Head of caudate nucleus (tissue), 42 donors: ENCODE measurements at regions not wholly inside any gene's neighbourhood (a gene's known extent, or its start where the extent isn't known, plus 50 kb on each side); places are given as distances from the start of the nearest gene placed in this dataset.

Experiments used
- DNase-seq, 42 donors: peaks; one replicate each; pipeline versions ENCODE4 v3.0.0 to v3.0.0-alpha.2; 2020 to 2021; ENCODE audit warnings: mixed read lengths in 7 of 42
- intact Hi-C: fragments of 100-400 bp; cut with DNase I; formaldehyde crosslinking; loops from one replicate; pipeline ENCODE4 v1.15.0; 2022

- intact Hi-C loops, result no loop called here
Measured at GRCh38 chr6:126419901-126420300, 80.0 kb downstream of the CENPW start.

DNA sequence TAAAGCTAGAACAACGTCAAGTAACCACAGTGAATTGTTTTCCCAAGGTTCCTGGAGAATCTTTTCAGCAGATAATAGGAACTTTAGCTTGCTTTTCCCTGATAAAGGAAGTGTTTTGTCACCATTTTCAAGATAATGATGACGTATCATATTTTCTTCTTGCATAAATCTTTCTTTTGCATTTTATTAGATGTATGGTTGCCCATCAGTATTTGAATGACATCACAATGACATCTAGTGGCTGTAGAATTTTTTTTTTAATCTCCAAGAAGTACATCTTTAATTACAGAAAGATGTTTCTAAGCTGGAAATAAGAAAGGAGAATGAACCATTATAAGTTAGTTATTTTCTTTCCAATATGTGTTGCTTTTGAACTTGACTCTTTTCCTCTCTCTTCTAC lies 83.0 kb downstream of the CENPW start:
- intact Hi-C loops, result no loop called here
- no peak for DNase-seq

More at GRCh38 chr6:126419901-126420300, 80.0 kb downstream of the CENPW start:
- DNase-seq, result no peak

- intact Hi-C loops, result no loop called here
- DNase-seq, result no peak
Measured at GRCh38 chr6:126427713-126428112, 87.8 kb downstream of the CENPW start.

DNA sequence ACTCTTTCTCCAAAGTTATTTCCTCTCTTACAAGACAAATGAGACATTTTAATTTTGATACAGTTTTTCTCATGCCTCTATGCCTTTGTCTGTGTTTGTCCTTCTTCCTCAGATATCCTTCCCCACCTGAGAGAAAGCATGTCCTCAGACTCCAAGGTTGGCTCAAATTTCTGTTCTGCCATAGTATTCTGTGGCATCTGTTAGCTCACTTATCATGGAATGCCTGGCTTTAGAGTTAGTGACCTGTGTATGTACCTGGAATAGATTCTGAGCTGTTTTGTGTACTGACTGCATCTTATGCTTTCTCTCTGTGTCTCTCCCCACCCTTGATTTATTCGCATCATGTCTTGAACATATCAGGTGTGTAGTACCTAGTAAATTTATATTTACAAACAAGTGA lies 90.0 kb downstream of the CENPW start:
- intact Hi-C loops, result no loop called here

GRCh38 chr6:126432564-126432963 lies 92.6 kb downstream of the CENPW start:
- DNase-seq, result no peak
- intact Hi-C loops, result no loop called here

More for the DNA sequence above, 90.0 kb downstream of the CENPW start:
- DNase-seq, result no peak

DNA sequence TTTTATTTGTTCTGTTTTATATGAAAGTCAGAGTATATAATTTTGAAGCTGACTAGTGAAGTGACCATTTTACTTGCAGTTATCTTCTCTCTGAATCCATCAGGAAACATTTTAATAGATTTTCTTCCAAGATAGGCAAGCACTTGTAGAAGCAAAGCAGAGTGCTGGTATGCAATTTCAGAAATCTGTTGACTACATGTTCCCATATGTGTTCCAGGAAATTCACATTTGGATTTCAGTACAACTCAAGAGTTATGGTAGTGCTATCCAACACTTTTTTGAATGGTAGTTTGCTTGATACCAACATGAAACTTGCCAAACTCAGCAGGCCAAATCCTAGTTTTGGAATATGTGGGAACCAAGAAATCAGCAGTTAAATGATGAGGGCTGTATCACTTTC lies 94.0 kb downstream of the CENPW start:
- intact Hi-C loops, result no loop called here

DNA sequence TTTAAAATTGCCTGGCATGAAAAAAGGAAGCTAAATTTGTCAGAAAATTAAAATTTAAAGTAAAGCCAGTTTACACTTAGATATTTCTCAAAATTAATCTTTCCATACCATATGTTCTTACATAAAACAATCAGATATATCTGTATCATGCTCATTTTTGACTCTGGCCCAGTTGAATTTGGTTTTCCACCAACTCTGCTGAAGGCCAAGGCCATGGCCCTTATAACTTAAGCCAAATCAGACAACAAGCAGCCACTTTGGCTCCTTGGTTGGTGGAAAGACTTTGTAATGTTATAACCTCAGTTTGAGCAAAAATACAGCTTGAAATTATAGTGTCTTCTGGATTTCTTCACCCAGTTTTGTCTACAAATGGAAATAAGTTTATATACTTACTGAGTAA lies 97.3 kb downstream of the CENPW start:
- DNase-seq, result no peak
- intact Hi-C loops, result no loop called here

More for the DNA sequence above, 94.0 kb downstream of the CENPW start:
- DNase-seq, result no peak

- no peak for DNase-seq
- intact Hi-C loops, result no loop called here
Measured at GRCh38 chr6:126439040-126439439, 99.1 kb downstream of the CENPW start.

- DNase-seq, result no peak
- intact Hi-C loops, result no loop called here
Measured at GRCh38 chr6:126440923-126441322, 101.0 kb downstream of the CENPW start.

DNA sequence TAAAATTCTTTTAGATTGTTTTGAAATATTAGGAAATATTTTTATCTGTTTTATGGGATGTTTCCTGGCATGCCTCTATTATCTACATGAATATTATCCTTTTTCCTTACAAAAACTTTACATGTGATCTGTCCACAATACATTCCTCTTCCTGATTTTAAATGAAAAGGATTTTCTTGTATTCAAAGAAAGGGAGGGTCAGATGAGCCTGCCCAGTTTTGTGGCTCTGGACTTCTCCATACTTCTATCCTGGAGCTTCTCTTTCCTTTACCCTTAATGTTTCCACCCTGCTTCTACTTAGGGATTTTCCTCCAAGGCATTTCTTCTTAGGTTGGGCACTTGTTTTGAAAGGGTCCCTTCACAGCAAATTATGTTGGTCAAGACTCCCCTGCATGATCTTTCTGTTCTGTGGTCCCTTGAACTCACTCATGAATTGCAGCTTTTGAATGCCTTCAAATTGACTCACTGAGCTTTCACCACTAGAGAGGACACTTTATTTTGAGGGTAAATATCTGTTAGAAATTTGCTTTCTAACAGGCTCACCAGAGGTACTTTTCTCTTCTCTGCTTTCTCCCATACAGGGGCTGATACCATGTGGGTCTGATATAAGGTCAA lies 104.9 kb downstream of the CENPW start:
- intact Hi-C loops, result no loop called here
- DNase-seq, result no peak

DNA sequence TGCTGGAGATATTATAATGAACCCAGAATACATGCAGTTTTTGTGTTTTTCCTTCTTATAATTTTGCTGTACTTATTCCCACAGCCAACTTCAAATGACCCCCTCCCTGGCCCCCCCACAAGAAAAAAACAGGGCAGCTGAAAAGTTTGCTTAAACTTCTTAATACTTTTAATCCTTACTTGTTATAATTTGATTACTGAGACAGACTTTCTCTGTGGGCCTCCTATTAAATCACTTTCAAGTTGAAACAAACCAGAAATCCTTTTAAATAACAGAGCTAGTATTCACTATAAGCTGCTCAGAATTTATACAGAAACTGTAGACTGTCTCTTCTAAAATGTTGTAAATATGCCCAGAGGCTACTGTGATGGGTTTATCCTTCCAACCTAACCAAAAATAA lies 106.3 kb downstream of the CENPW start:
- DNase-seq, result no peak
- intact Hi-C loops, result no loop called here

DNA sequence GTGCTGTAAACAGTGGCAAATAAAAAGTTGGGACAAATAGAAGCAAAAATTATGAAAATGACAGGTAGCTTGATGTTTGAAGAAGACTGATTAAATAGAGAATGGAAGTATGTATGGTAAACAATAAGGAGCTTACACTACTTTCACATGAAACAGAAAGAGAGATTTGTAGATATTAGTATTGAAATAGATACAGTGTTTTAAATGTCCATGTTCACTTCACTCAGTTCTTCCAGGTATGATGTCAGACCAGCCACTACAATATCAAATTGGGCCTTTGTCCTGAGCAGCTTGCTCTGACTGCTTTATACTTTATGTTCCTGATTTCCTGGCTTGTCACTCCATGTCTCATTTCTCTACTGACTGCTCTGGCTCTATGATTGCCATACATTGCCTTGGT lies 107.5 kb downstream of the CENPW start:
- intact Hi-C loops, result no loop called here

DNA sequence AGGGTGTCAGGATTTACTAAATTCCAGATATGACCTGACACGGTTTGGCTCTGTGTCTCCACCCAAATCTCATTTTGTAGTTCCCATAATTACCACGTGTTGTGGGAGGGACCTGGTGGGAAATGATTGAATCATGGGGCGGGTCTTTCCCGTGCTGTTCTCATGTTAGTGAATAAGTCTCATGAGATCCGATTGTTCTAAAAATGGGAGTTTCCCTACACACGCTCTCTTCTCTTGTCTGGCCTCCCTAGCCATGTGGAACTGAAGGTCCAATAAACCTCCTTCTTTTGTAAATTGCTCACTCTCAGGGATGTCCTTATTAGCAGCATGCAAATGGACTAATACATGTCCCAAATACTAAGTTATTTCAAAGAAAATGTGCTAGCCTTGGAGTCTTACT lies 121.1 kb downstream of the CENPW start:
- DNase-seq, result no peak
- intact Hi-C loops, result no loop called here

More for the DNA sequence above, 107.5 kb downstream of the CENPW start:
- DNase-seq, result no peak

DNA sequence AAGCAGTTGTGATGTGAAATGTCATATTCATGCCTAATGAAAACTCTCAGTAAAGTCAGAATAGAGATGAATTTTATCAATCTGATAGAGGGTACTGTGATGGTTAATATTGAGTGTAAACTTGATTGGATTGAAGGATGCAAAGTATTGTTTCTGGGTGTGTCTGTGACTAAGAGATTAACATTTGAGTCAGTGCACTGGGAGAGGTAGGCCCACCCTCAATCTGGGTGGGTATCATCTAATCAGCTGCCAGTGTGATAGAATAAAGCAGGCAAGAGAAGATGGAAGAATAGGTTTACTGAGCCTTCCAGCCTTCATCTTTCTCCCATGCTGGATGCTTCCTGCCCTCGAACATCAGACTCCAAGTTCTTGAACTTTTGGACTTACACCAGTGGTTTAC lies 124.3 kb downstream of the CENPW start:
- intact Hi-C loops, result no loop called here
- DNase-seq, result no peak

DNA sequence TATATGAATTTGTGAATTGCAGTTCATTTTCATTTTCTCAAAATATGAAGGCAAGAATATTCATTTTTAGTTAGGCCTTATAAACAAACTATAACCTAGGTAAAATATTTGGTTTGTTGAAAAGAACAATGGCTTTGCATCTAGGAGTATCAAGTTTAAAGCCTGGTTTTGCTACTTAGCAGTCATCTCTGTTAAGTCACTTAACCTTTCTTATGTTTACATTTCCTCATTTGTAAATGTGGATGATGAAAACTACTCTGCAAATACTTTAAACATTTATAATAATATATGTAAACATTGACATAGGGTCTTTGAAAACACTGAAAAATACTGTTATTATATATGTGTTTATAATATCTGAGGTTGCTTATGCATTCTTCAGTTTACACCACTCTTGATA lies 135.5 kb downstream of the CENPW start:
- intact Hi-C loops, result no loop called here
- DNase-seq, result no peak

DNA sequence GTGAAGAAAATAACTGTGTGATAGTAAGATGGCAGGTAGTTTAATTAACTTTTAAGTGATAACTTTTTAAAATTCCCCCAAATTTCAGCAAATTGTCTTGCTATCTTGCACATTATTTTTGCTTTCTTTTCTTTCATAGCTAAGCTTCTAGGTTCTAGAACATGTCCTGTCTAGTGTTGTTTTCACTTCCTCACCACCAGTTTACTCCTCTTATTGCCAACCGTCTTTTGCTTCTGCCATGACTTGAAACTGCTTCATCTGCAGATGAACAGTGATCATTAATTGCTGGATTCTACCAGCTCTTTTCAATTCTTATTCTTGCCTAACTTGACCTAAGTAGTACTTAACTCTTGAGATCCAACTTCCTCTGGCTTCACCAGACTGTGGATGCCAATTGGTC lies 137.8 kb downstream of the CENPW start:
- DNase-seq, result no peak
- intact Hi-C loops, result no loop called here

DNA sequence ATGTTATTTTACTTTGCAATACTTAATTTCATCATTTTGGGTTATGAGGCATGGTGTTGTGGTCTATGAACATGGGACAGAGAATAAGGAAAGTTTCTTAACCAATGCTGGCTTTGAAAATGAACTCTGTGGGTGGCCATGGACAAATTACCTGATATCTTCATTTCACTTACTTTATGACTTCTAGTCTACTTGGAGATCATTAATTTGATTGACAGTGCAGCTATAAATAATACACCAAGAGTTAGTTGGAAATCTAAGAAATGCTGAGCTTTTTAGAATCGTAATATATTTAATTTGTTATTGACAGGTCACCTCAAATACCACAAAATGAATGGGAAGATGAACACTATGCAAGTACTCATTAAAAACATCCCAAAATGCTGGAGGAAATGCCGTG lies 140.4 kb downstream of the CENPW start:
- no peak for DNase-seq
- intact Hi-C loops, result no loop called here

DNA sequence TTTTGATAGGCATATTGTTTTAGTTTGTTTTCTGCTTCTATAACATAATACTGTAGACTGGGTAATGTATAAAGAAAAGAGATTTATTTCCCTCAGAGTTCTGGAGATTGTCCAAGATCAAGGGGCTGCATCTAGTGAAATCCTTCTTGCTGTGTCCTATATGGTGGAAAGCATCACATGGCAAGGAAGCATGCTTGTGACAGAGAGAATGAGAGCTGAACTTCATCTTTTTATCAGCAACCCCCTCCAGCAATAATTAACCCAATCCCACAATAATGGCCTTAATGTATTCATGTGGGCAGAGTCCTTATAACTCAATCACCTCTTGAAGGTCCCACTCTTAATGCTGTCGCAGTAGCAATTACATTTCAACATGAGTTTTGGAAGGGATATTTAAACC lies 141.4 kb downstream of the CENPW start:
- intact Hi-C loops, result no loop called here
- DNase-seq, result no peak

DNA sequence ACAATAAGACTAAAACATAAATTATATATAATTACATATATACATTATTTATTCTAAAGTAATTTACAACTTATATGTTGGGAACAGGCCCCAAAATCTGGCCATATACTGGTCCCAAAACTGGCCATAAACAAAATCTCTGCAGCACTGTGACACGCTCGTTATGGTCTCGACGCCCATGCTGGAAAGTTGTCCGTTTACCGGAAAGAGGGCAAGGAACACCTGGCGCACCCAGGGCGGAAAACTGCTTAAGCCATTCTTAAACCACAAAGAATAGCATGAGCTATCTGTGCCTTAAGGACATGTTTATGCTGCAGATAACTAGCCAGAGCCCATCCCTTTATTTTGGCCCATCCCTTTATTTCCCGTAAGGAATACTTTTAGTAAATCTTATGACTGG lies 164.9 kb downstream of the CENPW start:
- intact Hi-C loops, result no loop called here
- no peak for DNase-seq

DNA sequence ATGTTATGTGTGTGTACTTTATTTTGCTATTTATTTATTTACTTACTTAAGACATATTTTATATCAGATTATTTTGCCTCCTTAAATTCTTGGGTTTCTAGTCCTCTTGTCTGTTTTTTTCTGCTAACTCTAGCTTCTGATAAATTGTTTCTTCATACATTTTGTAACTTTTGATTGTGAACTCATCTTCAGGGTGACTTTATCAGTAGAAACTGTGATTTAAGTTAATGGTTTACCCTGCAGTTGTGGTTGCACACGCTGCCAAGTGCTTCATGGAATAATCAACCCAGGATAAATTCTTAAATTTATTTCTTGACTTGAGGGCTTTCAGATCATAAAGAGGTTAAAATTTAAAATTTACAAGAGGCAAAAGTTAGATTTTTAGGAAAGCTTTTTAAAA lies 173.3 kb downstream of the CENPW start:
- DNase-seq, result no peak
- intact Hi-C loops, result no loop called here

- intact Hi-C loops, result no loop called here
Measured at GRCh38 chr6:126516411-126516810, 176.5 kb downstream of the CENPW start.

DNA sequence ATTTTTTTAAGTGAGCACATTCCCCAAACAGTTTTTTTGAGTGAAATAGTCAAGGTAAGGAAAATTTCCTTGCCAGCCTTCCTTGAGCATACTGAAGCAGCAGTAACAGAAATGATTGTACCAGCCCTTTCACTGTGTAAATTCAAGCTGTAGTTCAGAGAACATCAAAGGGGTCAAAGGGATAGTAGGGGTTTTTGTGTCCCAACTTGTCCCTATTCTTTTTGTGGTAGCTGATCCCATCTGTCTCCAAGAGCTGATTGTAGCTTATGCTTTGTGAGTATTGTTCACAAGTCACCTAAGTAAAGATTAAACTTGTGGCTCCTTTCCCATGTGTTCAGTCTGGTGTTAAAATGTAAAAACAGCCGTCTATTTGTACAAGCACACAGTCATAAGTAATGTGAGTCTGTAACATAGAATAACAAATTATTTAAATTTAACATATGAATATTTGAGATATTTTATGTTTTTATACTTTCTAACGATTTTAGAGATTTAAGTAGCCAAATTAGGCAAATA lies 185.0 kb downstream of the CENPW start:
- intact Hi-C loops, result no loop called here
- no peak for DNase-seq

More at GRCh38 chr6:126516411-126516810, 176.5 kb downstream of the CENPW start:
- DNase-seq, result no peak
